Neural progenitor cell (in vitro differentiated cells): ENCODE measurements at regions not wholly inside any gene's neighbourhood (a gene's known extent, or its start where the extent isn't known, plus 50 kb on each side); places are given as distances from the start of the nearest gene placed in this dataset.

Experiments used
- EZH2 ChIP-seq: fragments of 200-600 bp; sonication (generic); IDR thresholded peaks from 2 replicates; pipeline ENCODE4 v1.6.1; 2017; ENCODE audit warnings: antibody characterized with exemption, mild to moderate bottlenecking, moderate library complexity
- EZH2phosphoT487 ChIP-seq: fragments of 200-600 bp; sonication (generic); IDR thresholded peaks from 2 replicates; pipeline ENCODE4 v1.6.1; 2017; ENCODE audit warnings: antibody characterized with exemption
- TF ChIP-seq, protein P1 (sequence below): fragments of 200-600 bp; sonication (generic); IDR thresholded peaks from 2 replicates; pipeline ENCODE4 v1.5.1; 2017; ENCODE audit warnings: antibody characterized with exemption, mild to moderate bottlenecking

DNA sequence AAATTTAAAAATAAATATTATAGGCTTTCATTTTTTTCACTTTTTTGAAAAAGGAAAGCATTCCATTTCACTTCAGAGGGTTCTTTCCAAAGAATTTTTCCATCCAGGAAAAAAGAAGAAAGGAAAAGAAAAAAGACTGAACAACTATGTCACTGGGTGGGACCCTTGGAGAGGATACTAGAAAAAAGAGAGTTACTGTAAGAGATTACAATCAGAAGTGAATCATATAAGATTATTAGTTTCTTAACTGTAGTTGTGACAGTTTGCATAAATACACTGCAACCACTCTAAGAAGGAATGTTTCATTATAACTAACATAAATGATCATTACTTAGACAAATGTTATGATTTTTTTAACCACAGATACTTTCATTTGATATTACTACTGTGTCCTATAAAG lies 87.8 kb downstream of the KLF12 start:
- TF ChIP-seq, protein P1, sequence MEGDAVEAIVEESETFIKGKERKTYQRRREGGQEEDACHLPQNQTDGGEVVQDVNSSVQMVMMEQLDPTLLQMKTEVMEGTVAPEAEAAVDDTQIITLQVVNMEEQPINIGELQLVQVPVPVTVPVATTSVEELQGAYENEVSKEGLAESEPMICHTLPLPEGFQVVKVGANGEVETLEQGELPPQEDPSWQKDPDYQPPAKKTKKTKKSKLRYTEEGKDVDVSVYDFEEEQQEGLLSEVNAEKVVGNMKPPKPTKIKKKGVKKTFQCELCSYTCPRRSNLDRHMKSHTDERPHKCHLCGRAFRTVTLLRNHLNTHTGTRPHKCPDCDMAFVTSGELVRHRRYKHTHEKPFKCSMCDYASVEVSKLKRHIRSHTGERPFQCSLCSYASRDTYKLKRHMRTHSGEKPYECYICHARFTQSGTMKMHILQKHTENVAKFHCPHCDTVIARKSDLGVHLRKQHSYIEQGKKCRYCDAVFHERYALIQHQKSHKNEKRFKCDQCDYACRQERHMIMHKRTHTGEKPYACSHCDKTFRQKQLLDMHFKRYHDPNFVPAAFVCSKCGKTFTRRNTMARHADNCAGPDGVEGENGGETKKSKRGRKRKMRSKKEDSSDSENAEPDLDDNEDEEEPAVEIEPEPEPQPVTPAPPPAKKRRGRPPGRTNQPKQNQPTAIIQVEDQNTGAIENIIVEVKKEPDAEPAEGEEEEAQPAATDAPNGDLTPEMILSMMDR = no peak
- no peak for TF ChIP-seq EZH2
- TF ChIP-seq EZH2phosphoT487 = no peak
